H1 (cell line): ENCODE measurements at regions not wholly inside any gene's neighbourhood (a gene's known extent, or its start where the extent isn't known, plus 50 kb on each side); places are given as distances from the start of the nearest gene placed in this dataset.

ENCODE experiments used
- CTCF ChIA-PET: fragments of 300-600 bp; sonication (Branson Sonifier 250); formaldehyde crosslinking; loops from one replicate; lab custom pipeline; 2021; ENCODE audit not compliant: partially characterized antibody; lab: Charles Lee
- POLR2A ChIA-PET: fragments of 300-600 bp; sonication (Branson Sonifier 250); formaldehyde crosslinking; loops from one replicate; lab custom pipeline; 2021; ENCODE audit warnings: inconsistent platforms; ENCODE audit not compliant: partially characterized antibody; lab: Charles Lee
- DNase-seq, 2 experiments: peaks; one replicate each; pipeline versions ENCODE4 v3.0.0 to v3.0.0-alpha.2; 2010 to 2022; ENCODE audit warnings: low spot score in 2 of 2, low read depth in 1 of 2, mixed read lengths in 1 of 2
- FAIRE-seq: peaks from 2 replicates; lab custom pipeline; 2011; peaks lifted over from hg19 to GRCh38; lab: Jason Lieb, UNC
- H2AFZ ChIP-seq: 2 replicates; pipeline ENCODE4 v1.8.1; 2012; ENCODE audit warnings: low read length, inconsistent platforms
- H2AK5ac ChIP-seq: 2 replicates; pipeline ENCODE4 v1.6.1; 2013; ENCODE audit warnings: low read depth, low read length
- H2BK120ac ChIP-seq: replicated peaks from 2 replicates; pipeline ENCODE3; 2013; ENCODE audit warnings: low read depth, low read length, inconsistent platforms
- H2BK12ac ChIP-seq: 2 replicates; pipeline ENCODE4 v1.6.1; 2013; ENCODE audit warnings: low read depth, low read length
- H2BK15ac ChIP-seq: 2 replicates; pipeline ENCODE4 v1.6.1; 2013; ENCODE audit warnings: low read length
- H2BK20ac ChIP-seq: 2 replicates; pipeline ENCODE4 v1.6.1; 2013; ENCODE audit warnings: low read length
- H2BK5ac ChIP-seq: 2 replicates; pipeline ENCODE4 v1.6.1; 2013; ENCODE audit warnings: low read depth, low read length
- H3K14ac ChIP-seq: 2 replicates; pipeline ENCODE4 v1.6.1; 2013; ENCODE audit warnings: inconsistent platforms; ENCODE audit not compliant: insufficient read length
- H3K18ac ChIP-seq: 2 replicates; pipeline ENCODE4 v1.6.1; 2013; ENCODE audit warnings: low read length; ENCODE audit errors: extremely low read depth
- H3K23ac ChIP-seq: 2 replicates; pipeline ENCODE4 v1.6.1; 2013; ENCODE audit warnings: inconsistent platforms; ENCODE audit not compliant: insufficient read length
- H3K23me2 ChIP-seq: 2 replicates; pipeline ENCODE4 v1.6.1; 2013; ENCODE audit warnings: low read depth, low read length
- H3K27ac ChIP-seq: 2 replicates; pipeline ENCODE4 v1.6.1; 2011; ENCODE audit warnings: low read depth, low read length, inconsistent platforms
- H3K27me3 ChIP-seq, 4 experiments: replicated peaks in 1 of 4; 1 replicate in 1 of 4; 2 replicates in 3 of 4; pipeline versions ENCODE4 v1.6.1 to v1.8.1; 2011 to 2013; ENCODE audit warnings: low read length in 3 of 4, mild to moderate bottlenecking in 3 of 4, inconsistent platforms in 2 of 4, mixed read lengths in 2 of 4, moderate library complexity in 1 of 4; ENCODE audit not compliant: control insufficient read depth in 3 of 4, insufficient read depth in 3 of 4; ENCODE audit errors: extremely low read depth in 1 of 4
- H3K36me3 ChIP-seq, 4 experiments: 2 replicates each; pipeline versions ENCODE4 v1.6.1 to v1.8.1; 2011 to 2013; ENCODE audit warnings: mild to moderate bottlenecking in 4 of 4, low read length in 3 of 4, moderate library complexity in 2 of 4, control low read depth in 1 of 4, inconsistent platforms in 1 of 4; ENCODE audit not compliant: insufficient read depth in 4 of 4, control insufficient read depth in 2 of 4
- H3K4ac ChIP-seq: replicated peaks from 2 replicates; pipeline ENCODE3; 2013; ENCODE audit warnings: low read length, low read depth, mixed read lengths, inconsistent platforms; ENCODE audit not compliant: insufficient read length
- H3K4me1 ChIP-seq, 4 experiments: replicated peaks in 1 of 4; 1 replicate in 1 of 4; 2 replicates in 3 of 4; pipeline versions ENCODE4 v1.6.1 to v1.8.1; 2011 to 2013; ENCODE audit warnings: low read length in 3 of 4, inconsistent platforms in 2 of 4, mixed read lengths in 1 of 4; ENCODE audit not compliant: insufficient read depth in 4 of 4, control insufficient read depth in 3 of 4
- H3K4me2 ChIP-seq, 2 experiments: 2 replicates each; pipeline versions ENCODE4 v1.6.1 to v1.8.1; 2011 to 2013; ENCODE audit warnings: low read depth in 2 of 2, low read length in 2 of 2, control low read depth in 1 of 2, inconsistent platforms in 1 of 2, mild to moderate bottlenecking in 1 of 2; ENCODE audit not compliant: insufficient read depth in 1 of 2
- H3K4me3 ChIP-seq, 4 experiments: fragments of 200-600, 300-600 bp in 1 of 4; sonication (generic), shearing (Covaris generic), sonication (Bioruptor Twin) in 1 of 4; 2 replicates each; pipeline versions ENCODE4 v1.5.1 to v1.8.1; 2011 to 2016; ENCODE audit warnings: low read length in 4 of 4, low read depth in 3 of 4, control low read depth in 2 of 4, inconsistent platforms in 2 of 4, mild to moderate bottlenecking in 2 of 4, mixed read lengths in 1 of 4, moderate library complexity in 1 of 4; ENCODE audit not compliant: insufficient read depth in 2 of 4; ENCODE audit errors: extremely low read depth in 1 of 4
- H3K56ac ChIP-seq: replicated peaks from 2 replicates; pipeline ENCODE3; 2013; ENCODE audit warnings: low read depth, mild to moderate bottlenecking, mixed read lengths, low read length, inconsistent platforms; ENCODE audit not compliant: insufficient read length
- H3K79me1 ChIP-seq: 2 replicates; pipeline ENCODE4 v1.6.1; 2013; ENCODE audit warnings: low read depth, low read length, control low read depth
- H3K79me2 ChIP-seq, 2 experiments: 2 replicates each; pipeline versions ENCODE4 v1.6.1 to v1.8.1; 2012 to 2013; ENCODE audit warnings: low read length in 2 of 2, mild to moderate bottlenecking in 2 of 2, inconsistent platforms in 1 of 2; ENCODE audit not compliant: insufficient read depth in 2 of 2, control insufficient read depth in 1 of 2
- H3K9ac ChIP-seq, 4 experiments: replicated peaks in 1 of 4; 1 replicate in 1 of 4; 2 replicates in 3 of 4; pipeline versions ENCODE4 v1.6.1 to v1.8.1; 2011 to 2013; ENCODE audit warnings: low read depth in 3 of 4, low read length in 3 of 4, control low read depth in 2 of 4, mild to moderate bottlenecking in 2 of 4, moderate library complexity in 2 of 4, inconsistent platforms in 1 of 4; ENCODE audit errors: extremely low read depth in 1 of 4
- H3K9me3 ChIP-seq, 2 experiments: 2 replicates each; pipeline versions ENCODE4 v1.6.1 to v1.8.1; 2012 to 2013; ENCODE audit warnings: mild to moderate bottlenecking in 2 of 2, moderate library complexity in 2 of 2, control low read depth in 1 of 2, inconsistent platforms in 1 of 2, low read depth in 1 of 2, low read length in 1 of 2, mixed read lengths in 1 of 2; ENCODE audit not compliant: insufficient read depth in 2 of 2
- H4K20me1 ChIP-seq, 2 experiments: replicated peaks in 1 of 2; 2 replicates each; pipeline versions ENCODE3 to v1.8.1; 2011 to 2013; ENCODE audit warnings: inconsistent platforms in 2 of 2, low read length in 2 of 2, mild to moderate bottlenecking in 1 of 2; ENCODE audit not compliant: insufficient read depth in 2 of 2, control insufficient read depth in 1 of 2
- H4K5ac ChIP-seq: 2 replicates; pipeline ENCODE4 v1.6.1; 2013; ENCODE audit warnings: low read length, low read depth, mixed read lengths, inconsistent platforms; ENCODE audit not compliant: insufficient read length
- H4K8ac ChIP-seq: 2 replicates; pipeline ENCODE4 v1.8.0; 2013; ENCODE audit warnings: mild to moderate bottlenecking, moderate library complexity, low read length, inconsistent platforms; ENCODE audit not compliant: insufficient read depth; ENCODE audit errors: extremely low read depth
- H4K91ac ChIP-seq: replicated peaks from 2 replicates; pipeline ENCODE3; 2013; ENCODE audit warnings: low read length, mixed read lengths, inconsistent platforms; ENCODE audit not compliant: insufficient read length
- BRCA1 ChIP-seq: IDR thresholded peaks from 2 replicates; pipeline ENCODE4 v1.6.1; 2012; ENCODE audit warnings: low read depth, low read length, improper control_type of control experiment
- CTBP2 ChIP-seq: IDR thresholded peaks from 2 replicates; pipeline ENCODE4 v1.7.0; 2011; ENCODE audit warnings: borderline replicate concordance, mild to moderate bottlenecking, moderate library complexity, mixed read lengths, low read length; ENCODE audit not compliant: insufficient read depth, insufficient read length
- EGR1 ChIP-seq: IDR thresholded peaks from 2 replicates; pipeline ENCODE4 v1.6.1; 2011; ENCODE audit warnings: low read depth, low read length, borderline replicate concordance
- JUN ChIP-seq: IDR thresholded peaks from 2 replicates; pipeline ENCODE4 v1.6.1; 2011; ENCODE audit warnings: low read depth, mild to moderate bottlenecking, improper control_type of control experiment, low read length
- NRF1 ChIP-seq: IDR thresholded peaks from 2 replicates; pipeline ENCODE4 v1.6.1; 2011; ENCODE audit warnings: mild to moderate bottlenecking, low read depth, low read length, improper control_type of control experiment
- POLR2AphosphoS5 ChIP-seq: IDR thresholded peaks from 2 replicates; pipeline ENCODE4 v1.6.1; 2011; ENCODE audit warnings: low read depth, low read length
- RBBP5 ChIP-seq: IDR thresholded peaks from 2 replicates; pipeline ENCODE4 v1.7.1; 2012; ENCODE audit warnings: low read depth, mild to moderate bottlenecking, inconsistent platforms, low read length, moderate library complexity, borderline replicate concordance
- RFX5 ChIP-seq: IDR thresholded peaks from 2 replicates; pipeline ENCODE4 v1.6.1; 2011; ENCODE audit warnings: low read depth, low read length, improper control_type of control experiment, borderline replicate concordance
- SAP30 ChIP-seq: fragments of 300-600 bp; sonication (generic); IDR thresholded peaks from 2 replicates; pipeline ENCODE4 v1.7.1; 2012; ENCODE audit warnings: low read length, moderate library complexity, mild to moderate bottlenecking, inconsistent platforms; ENCODE audit not compliant: insufficient read depth, insufficient replicate concordance
- TCF12 ChIP-seq: IDR thresholded peaks from 2 replicates; pipeline ENCODE4 v1.6.1; 2011; ENCODE audit warnings: low read depth, mild to moderate bottlenecking, low read length
- TF ChIP-seq, protein P1 (sequence below): IDR thresholded peaks from 2 replicates; pipeline ENCODE4 v1.6.1; 2011; ENCODE audit warnings: low read length, improper control_type of control experiment
- TF ChIP-seq, protein P2 (sequence below): IDR thresholded peaks from 2 replicates; pipeline ENCODE4 v1.6.1; 2012; ENCODE audit warnings: inconsistent platforms

DNA sequence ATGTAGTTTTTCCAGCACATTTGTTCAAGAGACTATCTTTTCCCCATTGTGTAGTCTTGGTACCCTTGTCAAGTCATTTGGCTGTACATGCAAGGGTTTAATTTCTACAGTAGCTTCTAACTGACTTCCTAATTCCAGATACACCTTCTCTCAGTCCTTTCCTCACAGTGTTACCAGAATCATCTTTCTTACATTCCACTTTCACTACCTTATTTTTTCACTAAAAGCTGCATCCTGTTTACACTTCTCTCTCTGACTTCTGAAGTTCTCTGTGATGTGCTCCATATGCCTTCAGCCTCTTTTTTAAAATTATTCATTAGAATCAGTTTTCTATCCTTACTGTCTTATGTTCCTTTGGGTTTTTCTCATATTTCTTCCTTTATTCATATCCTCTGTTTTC lies 57.1 kb upstream of the RWDD3 start:
- POLR2A ChIA-PET = no interaction called here
- Histone ChIP-seq H3K79me1 (no peaks in the 10 kb centered on the region), H3K9ac (no peak overlapping the region), H3K56ac (no peak overlapping the region), H3K4me3 (no peak overlapping the region), H2BK120ac (no peak overlapping the region), H3K27ac (no peak overlapping the region), H3K4me2 (no peak overlapping the region), H3K23ac (no peak overlapping the region), H3K23me2 (no peaks in the 10 kb centered on the region), H2BK20ac (no peak overlapping the region), H4K20me1 (no peaks in the 10 kb centered on the region), H2AK5ac (no peak overlapping the region), H3K36me3 (no peaks in the 10 kb centered on the region; a peak in 1 of 8 replicates), H3K4ac (no peak overlapping the region), H3K4me1 (no peaks in the 10 kb centered on the region), H2BK15ac (no peak overlapping the region)
- no peak for FAIRE-seq
- TF ChIP-seq TCF12 (no peak), JUN (no peak), CTBP2 (no peak), SAP30 (no peak), RFX5 (no peak), NRF1 (no peak), RBBP5 (no peak), EGR1 (no peak), POLR2AphosphoS5 (no peak), BRCA1 (no peak)
- TF ChIP-seq, protein P1, sequence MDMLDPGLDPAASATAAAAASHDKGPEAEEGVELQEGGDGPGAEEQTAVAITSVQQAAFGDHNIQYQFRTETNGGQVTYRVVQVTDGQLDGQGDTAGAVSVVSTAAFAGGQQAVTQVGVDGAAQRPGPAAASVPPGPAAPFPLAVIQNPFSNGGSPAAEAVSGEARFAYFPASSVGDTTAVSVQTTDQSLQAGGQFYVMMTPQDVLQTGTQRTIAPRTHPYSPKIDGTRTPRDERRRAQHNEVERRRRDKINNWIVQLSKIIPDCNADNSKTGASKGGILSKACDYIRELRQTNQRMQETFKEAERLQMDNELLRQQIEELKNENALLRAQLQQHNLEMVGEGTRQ = no peak
- TF ChIP-seq, protein P2, sequence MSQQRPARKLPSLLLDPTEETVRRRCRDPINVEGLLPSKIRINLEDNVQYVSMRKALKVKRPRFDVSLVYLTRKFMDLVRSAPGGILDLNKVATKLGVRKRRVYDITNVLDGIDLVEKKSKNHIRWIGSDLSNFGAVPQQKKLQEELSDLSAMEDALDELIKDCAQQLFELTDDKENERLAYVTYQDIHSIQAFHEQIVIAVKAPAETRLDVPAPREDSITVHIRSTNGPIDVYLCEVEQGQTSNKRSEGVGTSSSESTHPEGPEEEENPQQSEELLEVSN = no peak
- TF ChIP-seq, all 59 proteins: peak for 0
- no peak overlapping the region for H4K91ac ChIP-seq
- H2BK5ac ChIP-seq = no peak overlapping the region
- no peaks in the 10 kb centered on the region for H3K27me3 ChIP-seq
- no peaks in the 10 kb centered on the region for H3K9me3 ChIP-seq
- H2BK12ac ChIP-seq = no peak overlapping the region
- no peak overlapping the region for H3K14ac ChIP-seq
- H4K5ac ChIP-seq = no peak overlapping the region
- H3K18ac ChIP-seq = no peak overlapping the region
- no peak for DNase-seq
- H2AFZ ChIP-seq = no peak overlapping the region
- no peaks in the 10 kb centered on the region for H3K79me2 ChIP-seq
- no peak overlapping the region for H4K8ac ChIP-seq
- CTCF ChIA-PET = interaction anchor here (1.5 kb wide), 1 partner anchor 59 kb away, joined by 3 read pairs; the partner anchor contains the start of gene TLCD4
